HFF-Myc (cell line): ENCODE measurements at regions not wholly inside any gene's neighbourhood (a gene's known extent, or its start where the extent isn't known, plus 50 kb on each side); places are given as distances from the start of the nearest gene placed in this dataset.

Source experiments
- DNase-seq: peaks from one replicate; pipeline ENCODE4 v3.0.0-alpha.2; 2011; ENCODE audit warnings: low read depth; ENCODE audit errors: extremely low read depth
- H3K4me3 ChIP-seq: replicated peaks from 2 replicates; pipeline ENCODE4 v1.5.1; 2011; ENCODE audit warnings: low read depth, mild to moderate bottlenecking, control low read depth, low read length
- CTCF ChIP-seq: IDR thresholded peaks from 2 replicates; pipeline ENCODE4 v1.5.1; 2012; ENCODE audit warnings: mild to moderate bottlenecking, low read depth, low read length, control low read depth; ENCODE audit errors: missing control alignments

GRCh38 chr2:239459056-239459455 lies 58.2 kb upstream of the HDAC4 start:
- TF ChIP-seq CTCF: no peak
- no peak for DNase-seq
- H3K4me3 ChIP-seq: no peak overlapping the region

GRCh38 chr2:239457586-239458445 lies 57.0 kb upstream of the HDAC4 start:
- H3K4me3 ChIP-seq: no peak overlapping the region
- TF ChIP-seq CTCF: no peak
- DNase-seq: no peak

- no peak for DNase-seq
- no peak overlapping the region for H3K4me3 ChIP-seq
- TF ChIP-seq CTCF: no peak
Measured at GRCh38 chr2:239456940-239457339, 56.1 kb upstream of the HDAC4 start.

GRCh38 chr2:239455436-239456203 lies 54.8 kb upstream of the HDAC4 start:
- no peak for TF ChIP-seq CTCF
- H3K4me3 ChIP-seq: no peak overlapping the region
- no peak for DNase-seq

- TF ChIP-seq CTCF: no peak
- H3K4me3 ChIP-seq: no peak overlapping the region
- DNase-seq: no peak
Measured at GRCh38 chr2:239454507-239454906, 53.7 kb upstream of the HDAC4 start.
